ENCODE measurements at regions not wholly inside any gene's neighbourhood (a gene's known extent, or its start where the extent isn't known, plus 50 kb on each side); places are given as distances from the start of the nearest gene placed in this dataset.

DNA sequence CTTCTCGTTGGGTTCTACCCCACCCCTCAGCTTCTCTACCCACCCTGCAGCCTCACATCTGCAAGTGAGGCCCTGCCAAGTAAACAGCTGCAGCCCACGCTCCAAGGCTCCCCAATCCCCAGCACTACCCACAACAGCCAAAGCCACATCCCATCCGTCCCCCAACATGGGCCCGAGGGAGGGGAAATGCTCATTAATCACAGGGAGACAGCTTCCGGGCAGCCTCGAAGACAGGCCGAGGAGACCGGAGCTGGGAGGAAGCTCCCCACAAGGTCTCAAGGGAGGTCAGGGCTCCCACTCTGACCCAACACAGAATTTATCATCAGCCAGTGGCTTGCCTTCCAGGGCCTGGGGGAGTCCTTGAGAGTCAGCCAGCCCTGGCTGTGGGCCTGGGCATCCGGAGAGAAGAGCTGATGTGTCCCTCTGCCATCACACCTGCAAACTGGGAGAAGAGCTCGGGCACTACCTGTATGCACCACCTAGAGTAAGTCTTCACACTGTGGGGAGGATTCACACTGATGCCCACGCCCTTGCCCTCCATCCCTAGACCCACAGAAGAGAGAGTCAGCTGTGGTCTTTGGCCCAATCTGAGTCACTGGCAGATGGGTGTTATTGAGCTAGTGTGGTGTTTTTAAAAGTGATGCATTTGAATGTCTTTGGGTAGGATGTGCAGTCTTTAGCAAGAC lies 115.5 kb upstream of the ZMIZ1 start:
- TF ChIP-seq, protein P1, sequence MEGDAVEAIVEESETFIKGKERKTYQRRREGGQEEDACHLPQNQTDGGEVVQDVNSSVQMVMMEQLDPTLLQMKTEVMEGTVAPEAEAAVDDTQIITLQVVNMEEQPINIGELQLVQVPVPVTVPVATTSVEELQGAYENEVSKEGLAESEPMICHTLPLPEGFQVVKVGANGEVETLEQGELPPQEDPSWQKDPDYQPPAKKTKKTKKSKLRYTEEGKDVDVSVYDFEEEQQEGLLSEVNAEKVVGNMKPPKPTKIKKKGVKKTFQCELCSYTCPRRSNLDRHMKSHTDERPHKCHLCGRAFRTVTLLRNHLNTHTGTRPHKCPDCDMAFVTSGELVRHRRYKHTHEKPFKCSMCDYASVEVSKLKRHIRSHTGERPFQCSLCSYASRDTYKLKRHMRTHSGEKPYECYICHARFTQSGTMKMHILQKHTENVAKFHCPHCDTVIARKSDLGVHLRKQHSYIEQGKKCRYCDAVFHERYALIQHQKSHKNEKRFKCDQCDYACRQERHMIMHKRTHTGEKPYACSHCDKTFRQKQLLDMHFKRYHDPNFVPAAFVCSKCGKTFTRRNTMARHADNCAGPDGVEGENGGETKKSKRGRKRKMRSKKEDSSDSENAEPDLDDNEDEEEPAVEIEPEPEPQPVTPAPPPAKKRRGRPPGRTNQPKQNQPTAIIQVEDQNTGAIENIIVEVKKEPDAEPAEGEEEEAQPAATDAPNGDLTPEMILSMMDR (IDR thresholded peaks at IDR 0.05) = no peak
- TF ChIP-seq POLR2A (IDR thresholded peaks at IDR 0.05) (no peak), EP300 (IDR thresholded peaks at IDR 0.05) (no peak)
